ENCODE measurements at regions not wholly inside any gene's neighbourhood (a gene's known extent, or its start where the extent isn't known, plus 50 kb on each side); places are given as distances from the start of the nearest gene placed in this dataset.

DNA sequence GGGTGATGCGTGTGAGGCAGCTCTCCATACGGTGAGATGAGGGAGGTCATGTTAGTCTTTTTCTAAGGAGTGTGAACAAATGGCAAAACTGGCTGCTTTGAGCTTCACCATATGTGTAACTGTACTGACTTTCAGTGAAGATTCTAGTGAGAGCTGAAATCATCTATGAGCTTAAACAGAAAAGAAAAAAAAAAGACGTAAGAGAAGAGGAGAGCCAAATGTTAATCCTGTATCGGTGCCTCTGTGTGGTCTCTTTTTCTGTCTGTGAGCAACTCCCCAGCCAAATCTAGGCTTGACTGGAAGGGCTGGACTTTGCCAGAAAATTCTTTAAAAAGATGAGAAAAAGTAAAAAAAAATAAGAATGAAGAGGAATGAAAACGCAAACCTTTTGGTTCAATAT, 209.7 kb upstream of the TUT7 start:
- TF ChIP-seq, protein P1, sequence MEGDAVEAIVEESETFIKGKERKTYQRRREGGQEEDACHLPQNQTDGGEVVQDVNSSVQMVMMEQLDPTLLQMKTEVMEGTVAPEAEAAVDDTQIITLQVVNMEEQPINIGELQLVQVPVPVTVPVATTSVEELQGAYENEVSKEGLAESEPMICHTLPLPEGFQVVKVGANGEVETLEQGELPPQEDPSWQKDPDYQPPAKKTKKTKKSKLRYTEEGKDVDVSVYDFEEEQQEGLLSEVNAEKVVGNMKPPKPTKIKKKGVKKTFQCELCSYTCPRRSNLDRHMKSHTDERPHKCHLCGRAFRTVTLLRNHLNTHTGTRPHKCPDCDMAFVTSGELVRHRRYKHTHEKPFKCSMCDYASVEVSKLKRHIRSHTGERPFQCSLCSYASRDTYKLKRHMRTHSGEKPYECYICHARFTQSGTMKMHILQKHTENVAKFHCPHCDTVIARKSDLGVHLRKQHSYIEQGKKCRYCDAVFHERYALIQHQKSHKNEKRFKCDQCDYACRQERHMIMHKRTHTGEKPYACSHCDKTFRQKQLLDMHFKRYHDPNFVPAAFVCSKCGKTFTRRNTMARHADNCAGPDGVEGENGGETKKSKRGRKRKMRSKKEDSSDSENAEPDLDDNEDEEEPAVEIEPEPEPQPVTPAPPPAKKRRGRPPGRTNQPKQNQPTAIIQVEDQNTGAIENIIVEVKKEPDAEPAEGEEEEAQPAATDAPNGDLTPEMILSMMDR (IDR thresholded peaks at IDR 0.05), result no peak
- no peak for TF ChIP-seq POLR2A (IDR thresholded peaks at IDR 0.05)
